CD4-positive, alpha-beta T cell treated with Interleukin-17A for 1 hour (primary cell): ENCODE measurements at regions not wholly inside any gene's neighbourhood (a gene's known extent, or its start where the extent isn't known, plus 50 kb on each side); places are given as distances from the start of the nearest gene placed in this dataset.
A peak's percentile ranks its signal among the peaks of the same experiment; 100 is the strongest.
"Not testable (repeated sequence)": the region's sequence is repeated elsewhere in the genome, so short reads cannot be mapped to it uniquely, and the experiment has no call there.

Experiments
- DNase-seq: peaks from one replicate; pipeline ENCODE4 v3.0.0-alpha.2; 2020

- DNase-seq = no peak
Observed at GRCh38 chr2:134035605-134036370, 218.1 kb upstream of the MGAT5 start.

- no peak for DNase-seq
Observed at GRCh38 chr2:134039912-134040581, 213.8 kb upstream of the MGAT5 start.

- DNase-seq = not testable (repeated sequence)
Observed at GRCh38 chr2:134040626-134041172, 213.2 kb upstream of the MGAT5 start.

DNA sequence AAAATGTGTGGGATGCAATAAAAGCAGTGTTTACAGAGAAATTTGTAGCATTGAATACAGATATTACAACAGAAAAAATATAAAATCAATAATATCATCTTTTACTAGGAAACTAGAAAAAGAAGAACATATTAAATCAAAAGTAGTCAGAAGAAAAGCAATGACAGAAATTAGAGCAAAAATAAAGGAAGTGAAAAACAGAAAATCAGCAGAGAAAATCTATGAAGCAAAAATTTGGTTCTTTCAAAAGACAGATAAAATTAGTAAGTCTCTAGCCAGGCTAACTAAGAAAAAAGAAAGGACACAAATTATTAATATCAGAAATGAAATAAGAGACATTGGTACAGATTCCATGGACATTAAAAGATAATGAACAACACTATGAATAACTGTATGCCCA lies 212.0 kb upstream of the MGAT5 start:
- no peak for DNase-seq

DNA sequence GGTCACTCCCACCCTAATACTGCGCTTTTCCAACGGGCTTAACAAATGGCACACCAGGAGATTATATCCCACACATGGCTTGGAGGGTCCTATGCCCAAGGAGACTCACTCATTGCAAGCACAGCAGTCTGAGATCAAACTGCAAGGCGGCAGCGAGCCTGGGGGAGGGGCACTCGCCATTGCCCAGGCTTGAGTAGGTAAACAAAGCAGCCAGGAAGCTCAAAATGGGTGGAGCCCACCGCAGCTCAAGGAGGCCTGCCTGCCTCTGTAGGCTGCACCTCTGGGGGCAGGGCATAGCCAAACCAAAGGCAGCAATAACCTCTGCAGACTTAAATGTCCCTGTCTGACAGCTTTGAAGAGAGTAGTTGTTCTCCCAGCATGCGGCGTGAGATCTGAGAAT lies 210.8 kb upstream of the MGAT5 start:
- DNase-seq = not testable (repeated sequence)

GRCh38 chr2:134052173-134052572 lies 201.7 kb upstream of the MGAT5 start:
- DNase-seq = no peak

GRCh38 chr2:134056173-134056572 lies 197.7 kb upstream of the MGAT5 start:
- DNase-seq = no peak

GRCh38 chr2:134061066-134061465 lies 192.8 kb upstream of the MGAT5 start:
- DNase-seq = peak; percentile 36

GRCh38 chr2:134062235-134062634 lies 191.6 kb upstream of the MGAT5 start:
- DNase-seq = not testable (repeated sequence)

- DNase-seq = not testable (repeated sequence)
Observed at GRCh38 chr2:134063916-134064315, 190.0 kb upstream of the MGAT5 start.

DNA sequence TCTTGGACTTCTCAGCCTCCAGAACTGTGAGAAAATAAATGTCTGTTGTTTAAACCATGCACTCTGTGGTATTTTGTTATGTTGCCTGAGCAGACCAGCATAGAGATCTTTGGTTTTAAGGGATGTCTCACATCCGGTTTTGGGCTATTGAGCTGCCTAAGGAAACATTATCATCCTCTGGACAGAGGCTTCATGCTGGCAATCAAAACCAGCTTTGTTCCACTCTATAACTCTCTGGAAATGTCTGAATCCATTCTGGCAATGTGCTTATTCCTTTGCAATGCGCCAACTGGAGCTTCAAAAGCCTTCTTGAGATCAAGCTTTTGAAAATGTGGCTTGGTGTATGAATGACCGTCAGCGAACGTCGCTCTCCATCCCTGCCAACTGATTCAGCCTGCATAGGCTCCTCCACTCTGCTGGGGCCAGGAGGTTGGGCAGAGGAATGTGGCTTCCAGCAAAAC lies 183.6 kb upstream of the MGAT5 start:
- no peak for DNase-seq

- no peak for DNase-seq
Observed at GRCh38 chr2:134072341-134072740, 181.5 kb upstream of the MGAT5 start.

DNA sequence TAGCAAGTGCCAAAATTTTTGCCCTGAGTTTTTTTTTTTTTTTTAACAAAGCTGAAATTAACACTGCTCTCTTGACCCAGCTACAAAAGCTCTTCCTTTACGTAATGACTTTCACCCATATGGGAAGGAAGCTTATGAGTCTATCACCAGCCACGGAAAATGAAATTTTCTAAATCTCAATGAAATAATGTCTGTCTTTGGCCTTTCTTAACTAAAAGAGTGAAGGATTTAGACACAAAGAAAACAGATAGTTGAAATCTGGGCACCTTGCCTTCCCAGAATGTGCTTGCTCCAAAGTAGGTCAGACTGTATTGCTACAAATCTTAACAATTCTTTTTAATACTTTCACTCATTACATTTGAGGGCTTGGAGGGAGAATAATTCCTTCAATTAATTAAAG lies 180.8 kb upstream of the MGAT5 start:
- DNase-seq = no peak

DNA sequence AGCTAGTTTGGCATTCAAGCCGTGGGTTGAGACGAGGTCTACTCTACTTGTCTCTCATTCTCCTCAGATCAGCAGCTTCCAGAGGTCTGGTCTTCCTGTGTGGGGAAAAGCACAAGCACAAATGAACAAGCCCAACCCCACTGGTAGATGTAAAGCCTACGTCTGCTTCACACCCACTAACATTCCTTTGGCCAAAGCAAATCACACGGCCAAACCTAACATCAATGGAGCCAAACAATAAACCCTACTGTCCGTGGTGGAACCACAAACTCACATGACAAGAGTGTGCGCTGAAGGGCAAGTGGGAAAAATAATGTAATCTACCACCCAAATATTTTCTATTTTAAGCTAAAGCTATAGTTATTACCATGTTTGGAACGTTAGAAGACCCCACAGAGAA lies 179.3 kb upstream of the MGAT5 start:
- no peak for DNase-seq

DNA sequence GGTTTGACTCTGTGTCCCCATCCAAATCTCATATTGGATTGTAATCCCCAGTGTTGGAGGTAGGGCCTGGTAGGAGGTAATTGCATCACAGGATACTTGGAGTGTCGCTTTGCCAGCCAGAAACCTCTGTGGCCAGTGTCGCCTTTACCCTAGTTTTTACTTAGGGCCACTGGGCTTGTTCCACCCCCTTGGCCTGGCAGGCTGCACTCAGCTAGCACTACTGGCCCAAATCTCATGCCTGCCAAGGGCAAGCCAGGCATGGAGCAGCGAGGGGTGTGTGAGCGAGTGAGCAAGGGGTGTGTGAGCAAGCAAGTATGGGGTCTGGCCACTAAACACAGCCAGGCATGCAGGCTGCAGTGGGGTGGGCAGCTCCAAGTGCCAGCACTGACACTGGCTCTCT lies 178.7 kb upstream of the MGAT5 start:
- no peak for DNase-seq

DNA sequence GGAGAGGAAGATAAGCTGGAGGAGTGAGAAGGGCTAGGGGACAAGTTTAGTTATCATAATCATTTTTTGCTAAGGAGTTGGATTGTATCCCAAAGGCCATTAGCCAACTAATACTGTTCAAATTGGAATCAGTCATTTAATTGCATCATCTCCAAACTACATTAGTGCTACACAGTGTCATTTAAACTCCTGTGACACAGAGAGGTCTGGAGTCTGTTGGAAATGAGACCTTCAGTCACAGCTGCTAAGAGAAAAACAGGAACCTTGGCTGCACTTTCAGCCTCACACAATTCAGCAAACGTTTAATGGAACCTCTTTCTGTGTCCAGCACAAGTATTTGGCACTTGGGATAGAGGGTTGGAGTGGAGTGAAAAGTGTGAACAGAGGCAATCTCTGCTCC lies 175.5 kb upstream of the MGAT5 start:
- DNase-seq = no peak

DNA sequence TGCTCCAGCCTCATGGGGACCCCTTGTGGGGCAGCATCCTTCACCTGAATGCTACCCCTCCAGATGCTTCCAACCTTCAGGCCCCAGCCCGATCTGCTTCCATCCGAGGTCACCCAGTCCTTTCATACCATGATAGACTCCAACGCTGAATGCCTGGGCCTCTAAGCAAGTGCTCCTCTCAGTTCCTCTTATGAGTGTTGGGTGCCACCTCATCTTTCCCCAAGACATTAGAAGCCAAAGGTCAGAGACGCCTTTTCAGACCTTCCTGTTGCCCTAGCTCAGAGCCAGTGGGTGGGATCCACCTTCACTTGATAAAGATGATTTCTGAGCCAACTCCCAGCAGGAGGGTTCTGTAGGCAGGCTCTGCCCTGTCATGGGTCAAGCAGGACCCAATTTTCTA lies 174.5 kb upstream of the MGAT5 start:
- DNase-seq = no peak

DNA sequence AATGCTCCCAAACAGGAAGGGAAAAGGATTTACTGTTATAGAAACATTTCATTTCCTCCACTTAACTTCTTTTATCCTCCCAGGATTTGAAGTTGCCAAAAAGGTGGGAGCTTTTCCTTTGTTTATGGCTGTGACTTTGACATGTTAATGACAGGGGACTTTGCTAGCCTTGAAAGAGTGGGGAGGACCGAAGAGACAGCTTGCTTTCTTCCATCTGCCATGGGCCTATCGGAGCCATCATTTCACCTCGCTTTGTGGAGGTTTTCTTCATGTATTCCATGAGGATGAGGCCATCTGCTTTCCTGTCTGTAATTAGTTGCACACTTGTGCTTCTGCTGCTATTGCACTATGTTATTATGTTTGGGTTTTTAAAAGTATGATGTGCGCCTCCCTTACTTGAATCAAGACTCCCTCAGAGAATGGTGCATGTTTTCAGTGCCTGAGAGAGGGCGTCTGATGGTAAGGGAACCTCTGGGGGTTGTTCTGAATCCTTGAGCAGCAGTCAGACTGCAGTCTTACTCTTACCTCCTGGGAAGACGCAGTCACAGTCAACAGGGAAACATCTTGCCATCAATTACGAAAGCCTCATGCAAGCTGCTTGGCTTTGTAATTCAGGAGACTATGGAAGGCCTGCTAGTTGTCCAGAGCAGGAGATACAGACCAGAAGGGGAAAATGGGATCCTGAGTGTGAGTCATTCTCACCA lies 173.3 kb upstream of the MGAT5 start:
- DNase-seq = no peak

DNA sequence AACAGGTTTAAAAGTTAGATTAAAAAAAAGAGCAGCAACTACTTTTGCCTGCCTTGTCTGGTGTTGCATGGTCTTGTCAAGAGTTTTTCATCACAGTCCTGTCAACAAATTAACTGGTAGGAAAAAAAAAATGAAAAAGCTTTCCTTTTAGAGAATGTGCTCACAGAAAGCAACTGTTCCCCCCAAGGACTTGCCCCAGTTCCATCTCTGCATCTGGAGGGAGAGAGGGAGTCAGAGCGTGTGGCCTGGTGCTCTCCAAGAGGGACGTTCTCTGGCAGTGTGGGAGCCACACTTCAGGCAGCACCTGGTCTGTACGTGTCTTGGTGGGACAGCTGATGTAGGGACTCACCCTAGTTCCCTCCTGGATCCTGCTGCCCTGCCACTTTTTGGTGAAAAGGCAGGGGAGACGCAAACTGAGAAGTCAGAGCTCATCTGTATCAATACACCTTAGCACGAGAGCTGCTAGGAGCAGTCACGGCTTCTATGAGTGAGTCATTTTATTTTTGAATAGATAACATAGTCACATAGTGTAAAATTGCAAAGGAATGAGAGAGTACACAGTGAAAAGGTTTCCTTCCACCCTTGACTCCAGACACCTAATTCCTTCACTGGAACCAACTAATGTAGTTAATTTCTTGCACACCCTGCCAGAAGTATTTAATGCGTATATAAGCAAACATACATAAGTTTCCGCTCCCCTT lies 172.5 kb upstream of the MGAT5 start:
- no peak for DNase-seq

DNA sequence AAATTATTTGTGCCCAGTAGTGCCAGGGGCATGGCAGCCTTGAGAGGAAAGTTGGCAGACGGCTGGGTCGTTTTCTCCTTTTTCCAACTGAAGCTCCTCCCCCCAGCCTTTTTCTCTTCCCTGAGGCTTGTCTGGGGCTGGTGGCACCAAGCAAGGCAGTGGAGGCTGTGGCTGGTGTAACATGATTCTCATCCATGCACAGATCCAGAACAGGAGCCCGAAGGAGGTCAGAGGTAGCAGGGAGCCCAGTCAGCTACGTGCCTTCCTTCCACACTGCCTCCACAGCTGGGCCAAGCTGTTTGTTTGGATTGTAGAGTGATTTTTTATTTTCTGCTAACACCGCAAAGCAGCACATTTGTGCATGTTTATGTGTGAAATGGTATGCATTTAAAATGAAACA lies 170.3 kb upstream of the MGAT5 start:
- DNase-seq = no peak

DNA sequence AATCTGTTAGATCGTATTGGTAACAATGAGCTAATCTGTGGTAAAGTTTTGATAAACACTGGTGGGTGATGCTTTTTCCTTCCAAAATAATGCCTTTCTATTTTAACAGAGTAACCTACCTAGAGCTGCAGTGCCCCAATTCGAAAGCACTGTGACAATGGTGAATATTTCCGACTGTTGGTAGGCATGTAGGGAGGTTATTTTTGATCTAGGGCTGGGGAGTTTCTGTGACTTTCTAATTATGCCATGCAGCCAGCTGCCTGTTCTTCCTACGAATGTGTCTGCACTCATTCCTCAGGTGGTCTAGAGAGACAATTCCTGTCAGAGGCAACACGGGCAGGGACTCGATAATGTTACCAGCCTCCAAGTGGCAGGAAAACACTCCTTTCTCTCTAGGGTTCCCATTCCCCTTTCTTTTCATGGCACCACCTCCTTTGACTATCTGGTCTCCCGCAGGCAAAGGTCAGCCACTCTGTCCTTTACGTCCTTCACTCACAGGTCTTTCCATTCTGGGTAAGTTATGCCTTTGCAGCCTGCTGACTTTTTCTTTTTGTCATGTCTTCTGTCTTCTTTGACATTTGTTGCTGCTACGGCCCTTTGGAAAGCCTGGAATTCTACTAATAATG lies 167.2 kb upstream of the MGAT5 start:
- DNase-seq = no peak

GRCh38 chr2:134087371-134087921 lies 166.4 kb upstream of the MGAT5 start:
- no peak for DNase-seq
